Activated T-cell treated with anti-CD3 and anti-CD28 coated beads, Interleukin-2, amount 50 U/mL, for 24 hours (primary cell): ENCODE measurements at regions not wholly inside any gene's neighbourhood (a gene's known extent, or its start where the extent isn't known, plus 50 kb on each side); places are given as distances from the start of the nearest gene placed in this dataset.

ENCODE experiments used
- DNase-seq: peaks from one replicate; pipeline ENCODE4 v3.0.0-alpha.2; 2020
- H3K27ac Mint-ChIP-seq: 2 replicates; pipeline ENCODE4 v1.8.0; 2020; ENCODE audit warnings: mild to moderate bottlenecking, mixed read lengths
- H3K27me3 Mint-ChIP-seq: 2 replicates; pipeline ENCODE4 v1.8.0; 2020; ENCODE audit warnings: mixed read lengths
- H3K36me3 Mint-ChIP-seq: 2 replicates; pipeline ENCODE4 v1.8.0; 2020; ENCODE audit warnings: low read depth, mixed read lengths
- H3K4me1 Mint-ChIP-seq: 2 replicates; pipeline ENCODE4 v1.8.0; 2020; ENCODE audit warnings: low read depth, mixed read lengths
- H3K4me3 Mint-ChIP-seq: 2 replicates; pipeline ENCODE4 v1.8.0; 2020; ENCODE audit warnings: mild to moderate bottlenecking, moderate library complexity, mixed read lengths
- H3K9me3 Mint-ChIP-seq: 2 replicates; pipeline ENCODE4 v1.8.0; 2020; ENCODE audit warnings: mixed read lengths

GRCh38 chr10:4345877-4346646, 479.9 kb upstream of the AKR1E2 start:
- H3K36me3 Mint-ChIP-seq = no peaks in the 10 kb centered on the region
- DNase-seq = no peak
- H3K4me3 Mint-ChIP-seq = no peak overlapping the region
- no peak overlapping the region for H3K27ac Mint-ChIP-seq
- peaks cover 25% of the 10 kb centered on the region for H3K4me1 Mint-ChIP-seq
- H3K9me3 Mint-ChIP-seq = no peaks in the 10 kb centered on the region
- H3K27me3 Mint-ChIP-seq = peaks cover 10% of the 10 kb centered on the region

- Mint-ChIP-seq H3K36me3 (no peaks in the 10 kb centered on the region), H3K4me1 (peaks cover 25% of the 10 kb centered on the region), H3K4me3 (no peak overlapping the region), H3K27ac (peak overlapping the region; percentile 23), H3K9me3 (no peaks in the 10 kb centered on the region), H3K27me3 (peaks cover 6% of the 10 kb centered on the region)
- peak; percentile 53 for DNase-seq
Measured at GRCh38 chr10:4344492-4344994, 481.5 kb upstream of the AKR1E2 start.

- no peak for DNase-seq
- no peaks in the 10 kb centered on the region for H3K9me3 Mint-ChIP-seq
- H3K27me3 Mint-ChIP-seq = peaks cover 10% of the 10 kb centered on the region
- no peak overlapping the region for H3K4me3 Mint-ChIP-seq
- peaks cover 25% of the 10 kb centered on the region for H3K4me1 Mint-ChIP-seq
- no peaks in the 10 kb centered on the region for H3K36me3 Mint-ChIP-seq
- peak overlapping the region; percentile 23 for H3K27ac Mint-ChIP-seq
Measured at GRCh38 chr10:4343873-4344272, 482.1 kb upstream of the AKR1E2 start.

- no peak overlapping the region for H3K27ac Mint-ChIP-seq
- no peak for DNase-seq
- H3K4me3 Mint-ChIP-seq = no peak overlapping the region
Measured at GRCh38 chr10:4343091-4343490, 482.9 kb upstream of the AKR1E2 start.

GRCh38 chr10:4338768-4339167, 487.2 kb upstream of the AKR1E2 start:
- Mint-ChIP-seq H3K4me3 (no peak overlapping the region), H3K36me3 (no peaks in the 10 kb centered on the region), H3K27ac (no peak overlapping the region), H3K9me3 (no peaks in the 10 kb centered on the region), H3K27me3 (peaks cover 4% of the 10 kb centered on the region), H3K4me1 (peaks cover 2% of the 10 kb centered on the region)
- DNase-seq = no peak

More at GRCh38 chr10:4343091-4343490, 482.9 kb upstream of the AKR1E2 start:
- Mint-ChIP-seq H3K27me3 (peaks cover 10% of the 10 kb centered on the region), H3K4me1 (peaks cover 25% of the 10 kb centered on the region), H3K9me3 (no peaks in the 10 kb centered on the region), H3K36me3 (no peaks in the 10 kb centered on the region)

GRCh38 chr10:4337563-4337962, 488.4 kb upstream of the AKR1E2 start:
- no peaks in the 10 kb centered on the region for H3K4me1 Mint-ChIP-seq
- H3K36me3 Mint-ChIP-seq = no peaks in the 10 kb centered on the region
- H3K9me3 Mint-ChIP-seq = no peaks in the 10 kb centered on the region
- no peak overlapping the region for H3K27ac Mint-ChIP-seq
- no peak overlapping the region for H3K4me3 Mint-ChIP-seq
- H3K27me3 Mint-ChIP-seq = peaks cover 4% of the 10 kb centered on the region
- no peak for DNase-seq

- H3K27ac Mint-ChIP-seq = no peak overlapping the region
- H3K4me3 Mint-ChIP-seq = no peak overlapping the region
- H3K4me1 Mint-ChIP-seq = no peaks in the 10 kb centered on the region
- no peaks in the 10 kb centered on the region for H3K36me3 Mint-ChIP-seq
- DNase-seq = no peak
- H3K27me3 Mint-ChIP-seq = peaks cover 4% of the 10 kb centered on the region
- H3K9me3 Mint-ChIP-seq = no peaks in the 10 kb centered on the region
Measured at GRCh38 chr10:4334871-4335270, 491.1 kb upstream of the AKR1E2 start.

GRCh38 chr10:4334015-4334414, 492.0 kb upstream of the AKR1E2 start:
- peaks cover under 1% of the 10 kb centered on the region for H3K27me3 Mint-ChIP-seq
- H3K4me1 Mint-ChIP-seq = no peaks in the 10 kb centered on the region
- H3K4me3 Mint-ChIP-seq = no peak overlapping the region
- no peak overlapping the region for H3K27ac Mint-ChIP-seq
- DNase-seq = no peak
- no peaks in the 10 kb centered on the region for H3K36me3 Mint-ChIP-seq
- no peaks in the 10 kb centered on the region for H3K9me3 Mint-ChIP-seq

- H3K4me3 Mint-ChIP-seq = no peak overlapping the region
- H3K4me1 Mint-ChIP-seq = no peaks in the 10 kb centered on the region
- DNase-seq = no peak
- no peaks in the 10 kb centered on the region for H3K36me3 Mint-ChIP-seq
- no peaks in the 10 kb centered on the region for H3K9me3 Mint-ChIP-seq
- H3K27me3 Mint-ChIP-seq = no peaks in the 10 kb centered on the region
- H3K27ac Mint-ChIP-seq = no peak overlapping the region
Measured at GRCh38 chr10:4333459-4333894, 492.5 kb upstream of the AKR1E2 start.

GRCh38 chr10:4332764-4333458, 493.1 kb upstream of the AKR1E2 start:
- H3K4me3 Mint-ChIP-seq = no peak overlapping the region
- no peak for DNase-seq
- no peaks in the 10 kb centered on the region for H3K9me3 Mint-ChIP-seq
- no peaks in the 10 kb centered on the region for H3K36me3 Mint-ChIP-seq
- H3K27ac Mint-ChIP-seq = no peak overlapping the region
- no peaks in the 10 kb centered on the region for H3K4me1 Mint-ChIP-seq
- H3K27me3 Mint-ChIP-seq = no peaks in the 10 kb centered on the region

GRCh38 chr10:4331150-4331549, 494.9 kb upstream of the AKR1E2 start:
- H3K9me3 Mint-ChIP-seq = no peaks in the 10 kb centered on the region
- H3K4me1 Mint-ChIP-seq = no peaks in the 10 kb centered on the region
- H3K27me3 Mint-ChIP-seq = no peaks in the 10 kb centered on the region
- no peak overlapping the region for H3K4me3 Mint-ChIP-seq
- H3K36me3 Mint-ChIP-seq = no peaks in the 10 kb centered on the region
- no peak overlapping the region for H3K27ac Mint-ChIP-seq
- DNase-seq = no peak

GRCh38 chr10:4330636-4331035, 495.4 kb upstream of the AKR1E2 start:
- Mint-ChIP-seq H3K27ac (no peak overlapping the region), H3K36me3 (no peaks in the 10 kb centered on the region), H3K9me3 (no peaks in the 10 kb centered on the region), H3K27me3 (no peaks in the 10 kb centered on the region), H3K4me3 (no peak overlapping the region), H3K4me1 (no peaks in the 10 kb centered on the region)
- DNase-seq = no peak

- no peak for DNase-seq
- Mint-ChIP-seq H3K27ac (no peak overlapping the region), H3K4me1 (no peaks in the 10 kb centered on the region), H3K27me3 (peaks cover 5% of the 10 kb centered on the region), H3K36me3 (no peaks in the 10 kb centered on the region), H3K4me3 (no peak overlapping the region), H3K9me3 (no peaks in the 10 kb centered on the region)
Measured at GRCh38 chr10:4329225-4329624, 496.8 kb upstream of the AKR1E2 start.

- H3K27me3 Mint-ChIP-seq = peaks cover 5% of the 10 kb centered on the region
- H3K4me3 Mint-ChIP-seq = no peak overlapping the region
- no peak overlapping the region for H3K27ac Mint-ChIP-seq
- no peak for DNase-seq
- no peaks in the 10 kb centered on the region for H3K4me1 Mint-ChIP-seq
- H3K36me3 Mint-ChIP-seq = no peaks in the 10 kb centered on the region
- no peaks in the 10 kb centered on the region for H3K9me3 Mint-ChIP-seq
Measured at GRCh38 chr10:4326647-4327046, 499.4 kb upstream of the AKR1E2 start.

GRCh38 chr10:4319870-4320367, 506.1 kb upstream of the AKR1E2 start:
- H3K4me1 Mint-ChIP-seq = no peaks in the 10 kb centered on the region

More at GRCh38 chr10:4319870-4320367, 506.1 kb upstream of the AKR1E2 start:
- Mint-ChIP-seq H3K27ac (no peak overlapping the region), H3K27me3 (peaks cover 3% of the 10 kb centered on the region), H3K9me3 (no peaks in the 10 kb centered on the region), H3K36me3 (no peaks in the 10 kb centered on the region), H3K4me3 (no peak overlapping the region)
- DNase-seq = no peak
